GM21786 (cell line): ENCODE measurements at regions not wholly inside any gene's neighbourhood (a gene's known extent, or its start where the extent isn't known, plus 50 kb on each side); places are given as distances from the start of the nearest gene placed in this dataset.

ENCODE experiments used
- ATAC-seq: cut with Tn5 transposase; IDR thresholded peaks from one replicate; pipeline ENCODE4 v1.9.1; 2021; ENCODE audit not compliant: unreplicated experiment

- no peak for ATAC-seq
These were observed 448.3 kb upstream of the ZFP42 start for GRCh38 chr4:187547316-187547715.

- no peak for ATAC-seq
These were observed 445.2 kb upstream of the ZFP42 start for GRCh38 chr4:187550256-187550950.

DNA sequence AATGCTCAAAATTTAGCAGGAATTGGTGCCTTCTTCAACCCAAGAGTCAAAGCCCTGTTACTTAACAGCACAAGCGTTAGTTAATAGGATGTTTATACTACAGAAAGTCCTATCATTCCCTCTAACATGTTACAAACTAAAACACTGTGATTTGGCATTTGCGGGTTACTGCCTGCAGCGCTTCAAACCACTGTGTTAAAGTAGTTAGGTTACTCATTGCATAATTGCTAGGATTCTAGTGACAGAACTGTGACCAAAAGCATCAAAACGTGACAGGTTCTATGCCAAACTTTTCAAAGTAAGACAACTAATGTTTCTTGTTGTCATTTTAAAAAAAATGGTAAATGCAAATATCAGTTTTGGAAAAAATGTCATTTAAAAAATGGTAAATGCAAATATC lies 442.8 kb upstream of the ZFP42 start:
- no peak for ATAC-seq

GRCh38 chr4:187555174-187555573 lies 440.4 kb upstream of the ZFP42 start:
- no peak for ATAC-seq

DNA sequence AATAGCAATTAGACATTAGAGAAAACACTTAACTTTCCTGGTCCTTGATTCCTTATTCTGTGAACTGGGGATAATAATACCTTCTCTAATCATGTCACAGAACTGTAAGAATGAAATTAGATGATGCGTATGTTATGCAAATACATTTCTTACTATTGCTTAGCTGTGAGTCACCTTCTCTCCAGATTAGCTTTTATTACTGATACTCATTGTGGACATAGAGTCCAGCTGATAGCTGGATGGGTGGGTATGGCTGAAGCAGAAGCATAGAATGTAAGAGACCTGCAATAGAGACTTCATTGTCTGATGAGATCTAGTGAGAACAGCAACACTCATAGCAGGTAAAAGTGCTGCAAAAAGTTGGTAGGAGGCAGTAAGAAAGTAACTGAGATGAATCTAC lies 437.2 kb upstream of the ZFP42 start:
- ATAC-seq: no peak

DNA sequence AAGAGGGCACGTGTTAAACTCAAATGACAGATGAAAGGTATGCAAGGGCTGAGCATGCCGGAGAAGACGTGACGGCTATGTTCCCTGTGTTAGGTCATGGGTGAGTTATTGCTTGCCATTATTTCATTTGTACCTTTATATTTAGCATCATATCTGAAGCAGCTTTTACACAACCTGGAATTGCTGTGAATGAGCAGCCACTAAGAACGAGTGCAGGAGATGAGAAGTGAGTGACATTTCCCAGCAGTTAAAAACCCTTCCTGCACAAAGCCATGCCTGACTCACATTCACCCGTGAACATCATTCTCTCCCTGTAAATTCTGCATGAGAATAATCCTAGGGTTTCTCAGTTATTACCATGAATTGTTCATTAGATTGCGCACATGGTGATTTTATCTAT lies 433.2 kb upstream of the ZFP42 start:
- no peak for ATAC-seq

- ATAC-seq: no peak
These were observed 430.2 kb upstream of the ZFP42 start for GRCh38 chr4:187565416-187565815.

DNA sequence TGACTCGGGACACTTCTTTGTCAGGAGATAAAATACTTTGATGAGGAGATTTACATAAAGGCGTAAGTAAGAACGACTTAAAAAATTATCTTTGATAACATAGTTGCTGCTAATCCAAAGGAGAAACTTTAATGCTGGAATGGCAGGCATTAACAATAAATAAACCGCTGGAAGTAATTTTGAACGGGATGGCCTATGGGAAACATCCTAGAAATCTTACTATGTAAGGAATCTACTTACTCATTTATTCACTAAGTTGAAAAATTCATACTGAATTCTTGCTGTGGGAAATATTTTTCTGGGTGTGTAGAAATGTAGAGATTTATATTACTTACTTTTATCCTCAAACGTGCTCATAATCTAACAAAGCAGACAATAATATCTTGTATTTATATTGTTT lies 425.7 kb upstream of the ZFP42 start:
- ATAC-seq: no peak

- no peak for ATAC-seq
These were observed 419.9 kb upstream of the ZFP42 start for GRCh38 chr4:187575706-187576105.

DNA sequence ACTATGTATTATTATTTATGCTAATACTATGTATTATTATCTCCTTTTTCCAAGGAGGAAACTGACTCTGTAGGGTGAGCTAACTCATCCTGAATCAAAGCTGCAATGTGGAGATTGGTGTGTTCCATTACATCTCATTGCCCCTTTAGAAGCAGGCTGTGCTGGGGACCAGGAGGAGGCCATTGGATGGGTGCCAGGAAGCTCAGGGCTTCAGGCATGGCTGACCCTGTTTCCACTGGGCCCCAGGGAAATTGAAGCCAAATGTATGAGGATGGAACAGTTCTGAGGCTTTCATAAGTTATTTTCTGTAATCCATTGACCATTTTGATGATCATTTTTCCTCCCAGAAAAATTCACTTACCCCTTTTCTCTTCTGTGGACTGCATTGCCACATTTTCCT lies 418.8 kb upstream of the ZFP42 start:
- ATAC-seq: no peak

DNA sequence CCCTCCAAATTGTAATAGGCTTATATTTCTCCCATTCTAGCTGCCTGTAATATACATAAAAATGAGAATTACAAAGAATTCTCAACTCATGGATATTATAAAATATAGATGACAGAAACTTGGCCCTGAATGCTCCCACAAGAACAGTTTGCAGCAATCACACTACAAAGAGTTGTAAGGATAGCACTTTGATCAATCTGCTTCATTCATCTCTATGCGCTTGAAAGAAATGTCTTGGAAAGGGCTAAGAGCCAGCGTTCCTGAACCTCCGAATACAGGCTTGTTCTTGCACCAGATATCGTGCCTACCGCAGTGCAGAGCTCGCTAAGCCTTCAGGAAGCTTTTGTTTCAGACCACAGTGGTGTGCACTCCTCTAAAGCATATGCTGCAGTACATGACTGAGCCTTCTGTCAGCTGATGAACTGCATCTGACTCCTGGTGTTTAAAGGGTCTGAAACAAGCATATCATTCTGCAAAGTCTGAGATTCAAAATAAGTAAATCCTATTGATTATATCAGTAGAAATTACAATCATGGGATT lies 417.6 kb upstream of the ZFP42 start:
- no peak for ATAC-seq

GRCh38 chr4:187586892-187587291 lies 408.7 kb upstream of the ZFP42 start:
- ATAC-seq: no peak

- no peak for ATAC-seq
These were observed 397.4 kb upstream of the ZFP42 start for GRCh38 chr4:187598196-187598595.

DNA sequence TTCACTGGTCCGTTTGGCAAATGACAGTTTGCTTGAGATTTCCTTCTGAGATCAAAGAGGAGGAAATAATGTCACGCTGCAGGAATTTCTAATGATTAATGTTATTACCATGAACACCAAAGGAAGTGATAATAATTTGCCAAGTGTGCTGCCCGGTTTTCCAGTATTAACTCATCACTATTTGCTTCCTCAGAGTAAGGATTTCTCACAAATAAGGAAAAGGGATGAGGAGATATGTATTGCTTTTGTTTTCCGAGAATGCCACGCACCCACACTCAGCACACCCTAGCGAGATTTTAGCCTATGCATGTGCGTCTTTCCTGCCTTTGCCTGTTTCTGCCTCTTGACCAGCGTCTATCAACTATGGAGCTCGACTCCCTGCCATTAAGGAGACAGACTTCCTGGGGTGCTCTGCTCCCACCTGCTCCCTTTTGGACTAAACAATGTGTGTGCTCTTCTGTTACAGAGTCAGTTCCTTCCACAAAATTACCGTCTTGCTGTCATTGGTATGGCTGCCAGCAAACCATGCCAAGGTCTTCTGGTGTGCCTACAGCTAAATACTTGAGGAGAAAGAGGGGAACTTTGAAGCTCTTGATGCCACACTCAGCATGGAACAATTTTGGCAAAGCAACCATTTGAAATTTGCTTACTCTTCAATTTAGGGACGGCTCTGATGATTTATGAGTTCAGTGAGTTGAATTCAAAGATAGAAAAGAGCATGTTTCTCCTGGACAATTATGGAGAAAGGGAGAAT lies 393.1 kb upstream of the ZFP42 start:
- ATAC-seq: no peak

DNA sequence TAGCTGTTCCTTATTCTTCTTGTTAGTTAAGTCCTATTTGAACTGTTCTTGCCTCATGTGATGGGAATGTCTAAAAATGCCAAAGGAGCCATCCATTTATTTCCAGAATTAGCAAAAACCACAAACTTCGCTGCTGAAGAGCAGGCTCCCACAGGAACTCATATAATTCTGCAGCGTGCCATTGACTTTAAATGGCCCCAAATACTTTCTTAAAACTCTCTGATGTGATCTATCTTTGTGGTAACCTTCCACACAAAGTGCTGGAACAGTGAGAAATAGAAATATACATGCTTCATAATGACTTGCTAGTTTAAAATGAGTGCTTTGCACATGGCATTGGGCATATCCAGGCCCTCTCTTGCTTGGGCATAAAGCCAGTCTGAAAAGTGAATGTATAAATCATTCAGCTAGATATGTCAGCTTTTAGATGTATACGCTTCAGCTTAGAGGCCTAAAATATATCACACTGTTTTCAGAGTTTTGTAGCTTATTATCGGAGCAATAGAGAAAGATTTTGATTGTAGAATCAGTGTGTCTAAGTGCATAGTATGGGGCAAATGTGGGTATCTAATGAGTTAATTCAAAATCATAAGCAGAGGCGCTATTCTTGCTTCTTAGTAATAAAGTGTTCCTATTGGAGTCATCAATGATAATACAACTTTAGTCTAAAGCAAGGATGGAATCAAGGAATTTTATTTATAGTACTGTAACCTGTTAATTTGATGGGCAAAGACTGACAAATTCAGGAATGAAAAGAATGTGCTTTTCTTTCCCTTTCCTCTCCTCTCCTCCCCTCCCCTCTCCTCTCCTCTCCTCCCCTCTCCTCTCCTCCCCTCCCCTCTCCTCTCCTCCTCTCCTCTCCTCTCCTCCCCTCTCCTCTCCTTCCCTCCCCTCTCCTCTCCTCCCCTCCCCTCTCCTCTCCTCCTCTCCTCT lies 392.2 kb upstream of the ZFP42 start:
- no peak for ATAC-seq

GRCh38 chr4:187604984-187605383 lies 390.6 kb upstream of the ZFP42 start:
- ATAC-seq: no peak

DNA sequence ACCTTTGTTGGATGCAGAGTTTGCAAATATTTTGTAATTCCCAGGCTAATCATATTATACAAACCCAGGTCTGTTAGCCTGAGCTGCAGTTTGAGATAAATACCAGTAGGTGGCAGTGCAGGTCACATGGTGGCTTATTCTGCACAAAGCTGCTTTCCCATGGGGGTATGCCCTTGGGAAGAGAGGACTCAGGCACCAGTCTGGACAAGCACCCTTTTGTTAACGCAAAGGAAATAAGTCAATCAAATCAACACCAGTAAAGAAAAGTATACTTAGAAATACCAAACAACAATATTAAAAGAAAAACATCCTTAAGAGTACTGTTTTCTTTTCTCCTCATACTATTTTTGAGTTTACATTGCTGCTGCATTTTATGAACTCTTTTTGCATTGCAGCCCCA lies 389.0 kb upstream of the ZFP42 start:
- ATAC-seq: peak; percentile 68

DNA sequence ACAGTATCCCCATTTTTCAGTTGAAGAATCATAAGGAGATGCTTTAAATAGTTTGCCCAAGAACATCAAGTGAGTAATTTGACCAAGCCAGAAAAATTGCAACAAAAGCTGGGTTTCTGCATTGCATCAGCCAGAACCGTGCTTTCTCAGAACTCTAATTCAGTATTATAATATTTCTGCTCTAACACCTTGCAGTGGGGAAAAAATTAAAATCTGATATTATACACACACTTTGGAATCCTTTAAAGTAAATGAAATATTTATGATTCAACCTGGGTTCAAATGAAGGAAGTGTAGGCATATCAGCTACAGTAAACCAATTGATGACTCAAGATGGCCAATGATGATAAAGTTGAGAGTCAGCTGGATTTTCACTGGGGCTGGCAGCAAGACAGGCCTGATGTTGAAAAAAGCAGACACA lies 387.6 kb upstream of the ZFP42 start:
- ATAC-seq: no peak

GRCh38 chr4:187612301-187612700 lies 383.3 kb upstream of the ZFP42 start:
- ATAC-seq: no peak

- no peak for ATAC-seq
These were observed 382.3 kb upstream of the ZFP42 start for GRCh38 chr4:187613089-187613839.

GRCh38 chr4:187615972-187616371 lies 379.6 kb upstream of the ZFP42 start:
- ATAC-seq: no peak
